ENCODE measurements at regions not wholly inside any gene's neighbourhood (a gene's known extent, or its start where the extent isn't known, plus 50 kb on each side); places are given as distances from the start of the nearest gene placed in this dataset.

GRCh38 chr3:106366352-106366751 is 497.5 kb upstream of the CBLB start:
- peak overlapping the region; percentile 40 for H3K27ac Mint-ChIP-seq
- H3K36me3 Mint-ChIP-seq (ENCODE audit: low read depth) = no peaks in the 10 kb centered on the region

GRCh38 chr3:106367496-106367895 is 498.7 kb upstream of the CBLB start:
- Mint-ChIP-seq H3K36me3 (ENCODE audit: low read depth) (no peaks in the 10 kb centered on the region), H3K4me3 (no peak overlapping the region), H3K9me3 (no peaks in the 10 kb centered on the region), H3K4me1 (no peaks in the 10 kb centered on the region), H3K27ac (no peak overlapping the region), H3K27me3 (ENCODE audit: low read depth, poor library complexity) (no peaks in the 10 kb centered on the region)
- DNase-seq = no peak
- TF ChIP-seq CTCF (IDR thresholded peaks at IDR 0.05) = no peak

More at GRCh38 chr3:106366352-106366751, 497.5 kb upstream of the CBLB start:
- Mint-ChIP-seq H3K27me3 (ENCODE audit: low read depth, poor library complexity) (no peaks in the 10 kb centered on the region), H3K4me1 (no peaks in the 10 kb centered on the region), H3K4me3 (no peak overlapping the region), H3K9me3 (no peaks in the 10 kb centered on the region)
- no peak for DNase-seq
- TF ChIP-seq CTCF (IDR thresholded peaks at IDR 0.05) = no peak

GRCh38 chr3:106371221-106371970 is 502.6 kb upstream of the CBLB start:
- Mint-ChIP-seq H3K36me3 (ENCODE audit: low read depth) (no peaks in the 10 kb centered on the region), H3K27ac (no peak overlapping the region), H3K4me1 (no peaks in the 10 kb centered on the region)

GRCh38 chr3:106371971-106372805 is 503.4 kb upstream of the CBLB start:
- Mint-ChIP-seq H3K4me1 (no peaks in the 10 kb centered on the region), H3K4me3 (no peak overlapping the region)
- no peak for DNase-seq

More at GRCh38 chr3:106371221-106371970, 502.6 kb upstream of the CBLB start:
- TF ChIP-seq CTCF (IDR thresholded peaks at IDR 0.05) = no peak
- DNase-seq = no peak
- Mint-ChIP-seq H3K9me3 (no peaks in the 10 kb centered on the region), H3K4me3 (no peak overlapping the region), H3K27me3 (ENCODE audit: low read depth, poor library complexity) (peaks cover 3% of the 10 kb centered on the region)

GRCh38 chr3:106372806-106373190 is 504.0 kb upstream of the CBLB start:
- Mint-ChIP-seq H3K27me3 (ENCODE audit: low read depth, poor library complexity) (peaks cover 3% of the 10 kb centered on the region), H3K36me3 (ENCODE audit: low read depth) (no peaks in the 10 kb centered on the region), H3K27ac (no peak overlapping the region), H3K4me1 (no peaks in the 10 kb centered on the region), H3K4me3 (no peak overlapping the region), H3K9me3 (no peaks in the 10 kb centered on the region)
- TF ChIP-seq CTCF (IDR thresholded peaks at IDR 0.05) = no peak
- no peak for DNase-seq

More at GRCh38 chr3:106371971-106372805, 503.4 kb upstream of the CBLB start:
- Mint-ChIP-seq H3K36me3 (ENCODE audit: low read depth) (no peaks in the 10 kb centered on the region), H3K27me3 (ENCODE audit: low read depth, poor library complexity) (peaks cover 3% of the 10 kb centered on the region), H3K27ac (no peak overlapping the region), H3K9me3 (no peaks in the 10 kb centered on the region)
- TF ChIP-seq CTCF (IDR thresholded peaks at IDR 0.05) = no peak
